SK-N-SH treated with all-trans-retinoic acid at 6 μM for 48 hours (cell line): ENCODE measurements at regions not wholly inside any gene's neighbourhood (a gene's known extent, or its start where the extent isn't known, plus 50 kb on each side); places are given as distances from the start of the nearest gene placed in this dataset.
"Not testable (repeated sequence)": the region's sequence is repeated elsewhere in the genome, so short reads cannot be mapped to it uniquely, and the experiment has no call there.

Source experiments
- ARNTL ChIP-seq: fragments of 450-650 bp; formaldehyde crosslinking; IDR thresholded peaks from 2 replicates; pipeline ENCODE4 v1.5.0; 2020; ENCODE audit warnings: low read depth, mild to moderate bottlenecking, moderate library complexity, borderline replicate concordance
- BACH2 ChIP-seq: fragments of 250-450 bp; sonication (Bioruptor Pico); IDR thresholded peaks from 2 replicates; pipeline ENCODE4 v1.9.0; 2021; ENCODE audit warnings: mild to moderate bottlenecking, borderline replicate concordance
- CSRNP3 ChIP-seq: fragments of 250-450 bp; sonication (Bioruptor Pico); IDR thresholded peaks from 2 replicates; pipeline ENCODE4 v1.5.1; 2021; ENCODE audit warnings: mild to moderate bottlenecking, moderate library complexity
- GLIS3 ChIP-seq: fragments of 250-450 bp; sonication (Bioruptor Pico); IDR thresholded peaks from 2 replicates; pipeline ENCODE4 v1.5.0; 2020; ENCODE audit warnings: mild to moderate bottlenecking, moderate library complexity
- ISL1 ChIP-seq: fragments of 250-450 bp; sonication (Bioruptor Pico); IDR thresholded peaks from 2 replicates; pipeline ENCODE4 v2.1.2; 2022; ENCODE audit warnings: mild to moderate bottlenecking, moderate library complexity
- OSR1 ChIP-seq: fragments of 250-450 bp; sonication (Bioruptor Pico); IDR thresholded peaks from 2 replicates; pipeline ENCODE4 v1.8.0; 2022; ENCODE audit warnings: moderate library complexity, mild to moderate bottlenecking, inconsistent platforms
- PPARA ChIP-seq: fragments of 250-450 bp; sonication (Bioruptor Pico); IDR thresholded peaks from 2 replicates; pipeline ENCODE4 v1.5.0; 2020; ENCODE audit warnings: mild to moderate bottlenecking, borderline replicate concordance
- RARB ChIP-seq: fragments of 250-450 bp; sonication (Bioruptor Pico); IDR thresholded peaks from 2 replicates; pipeline ENCODE4 v1.8.0; 2021; ENCODE audit warnings: mild to moderate bottlenecking, moderate library complexity
- SNAI2 ChIP-seq: fragments of 250-450 bp; sonication (Bioruptor Pico); IDR thresholded peaks from 2 replicates; pipeline ENCODE4 v1.5.0; 2020; ENCODE audit warnings: mild to moderate bottlenecking, moderate library complexity
- TSHZ2 ChIP-seq: fragments of 250-450 bp; sonication (Bioruptor Pico); IDR thresholded peaks from 2 replicates; pipeline ENCODE4 v1.5.0; 2020; ENCODE audit warnings: mild to moderate bottlenecking, moderate library complexity
- ZNF70 ChIP-seq: fragments of 450-650 bp; formaldehyde crosslinking; IDR thresholded peaks from 2 replicates; pipeline ENCODE4 v1.5.0; 2020; ENCODE audit warnings: mild to moderate bottlenecking, moderate library complexity
- TF ChIP-seq, protein P1 (sequence below): fragments of 250-450 bp; sonication (Bioruptor Pico); IDR thresholded peaks from 2 replicates; pipeline ENCODE4 v1.8.0; 2020; ENCODE audit warnings: mild to moderate bottlenecking, moderate library complexity, borderline replicate concordance

GRCh38 chr1:239992566-239992965 is 99.1 kb upstream of the FMN2 start:
- TF ChIP-seq SNAI2 (CRISPR knock-in tag); GLIS3 (CRISPR knock-in tag); BACH2 (CRISPR knock-in tag); ISL1; RARB (CRISPR knock-in tag); CSRNP3 (CRISPR knock-in tag); OSR1; PPARA (CRISPR knock-in tag); TSHZ2; ZNF70; ARNTL (CRISPR knock-in tag): not testable (repeated sequence)
- TF ChIP-seq, protein P1, sequence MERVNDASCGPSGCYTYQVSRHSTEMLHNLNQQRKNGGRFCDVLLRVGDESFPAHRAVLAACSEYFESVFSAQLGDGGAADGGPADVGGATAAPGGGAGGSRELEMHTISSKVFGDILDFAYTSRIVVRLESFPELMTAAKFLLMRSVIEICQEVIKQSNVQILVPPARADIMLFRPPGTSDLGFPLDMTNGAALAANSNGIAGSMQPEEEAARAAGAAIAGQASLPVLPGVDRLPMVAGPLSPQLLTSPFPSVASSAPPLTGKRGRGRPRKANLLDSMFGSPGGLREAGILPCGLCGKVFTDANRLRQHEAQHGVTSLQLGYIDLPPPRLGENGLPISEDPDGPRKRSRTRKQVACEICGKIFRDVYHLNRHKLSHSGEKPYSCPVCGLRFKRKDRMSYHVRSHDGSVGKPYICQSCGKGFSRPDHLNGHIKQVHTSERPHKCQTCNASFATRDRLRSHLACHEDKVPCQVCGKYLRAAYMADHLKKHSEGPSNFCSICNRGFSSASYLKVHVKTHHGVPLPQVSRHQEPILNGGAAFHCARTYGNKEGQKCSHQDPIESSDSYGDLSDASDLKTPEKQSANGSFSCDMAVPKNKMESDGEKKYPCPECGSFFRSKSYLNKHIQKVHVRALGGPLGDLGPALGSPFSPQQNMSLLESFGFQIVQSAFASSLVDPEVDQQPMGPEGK (CRISPR knock-in tag), result not testable (repeated sequence)
